HEK293T (cell line): ENCODE measurements at regions not wholly inside any gene's neighbourhood (a gene's known extent, or its start where the extent isn't known, plus 50 kb on each side); places are given as distances from the start of the nearest gene placed in this dataset.

Experiments used
- ARNT ChIP-seq: fragments of 450-650 bp; IDR thresholded peaks from 2 replicates; pipeline ENCODE4 v1.6.1; 2017; ENCODE audit warnings: mild to moderate bottlenecking
- BHLHE40 ChIP-seq: fragments of 450-650 bp; IDR thresholded peaks from 2 replicates; pipeline ENCODE4 v1.6.1; 2016; ENCODE audit warnings: mild to moderate bottlenecking, moderate library complexity, borderline replicate concordance
- ELF4 ChIP-seq: fragments of 450-650 bp; IDR thresholded peaks from 2 replicates; pipeline ENCODE4 v1.6.1; 2017; ENCODE audit warnings: antibody characterized with exemption
- FOXK2 ChIP-seq: fragments of 450-650 bp; IDR thresholded peaks from 2 replicates; pipeline ENCODE4 v1.6.1; 2016; ENCODE audit warnings: mild to moderate bottlenecking
- HDGF ChIP-seq: fragments of 450-650 bp; IDR thresholded peaks from 2 replicates; pipeline ENCODE4 v1.6.1; 2017; ENCODE audit warnings: antibody characterized with exemption, borderline replicate concordance
- LEF1 ChIP-seq: fragments of 450-650 bp; IDR thresholded peaks from 2 replicates; pipeline ENCODE4 v1.6.1; 2017; ENCODE audit warnings: mild to moderate bottlenecking, borderline replicate concordance
- NFRKB ChIP-seq: fragments of 450-650 bp; IDR thresholded peaks from 2 replicates; pipeline ENCODE4 v1.6.1; 2016; ENCODE audit warnings: mild to moderate bottlenecking, moderate library complexity
- SP1 ChIP-seq: fragments of 450-650 bp; IDR thresholded peaks from 2 replicates; pipeline ENCODE4 v1.6.1; 2017
- SUZ12 ChIP-seq: fragments of 450-650 bp; IDR thresholded peaks from 2 replicates; pipeline ENCODE4 v1.6.1; 2016; ENCODE audit warnings: mild to moderate bottlenecking
- TARDBP ChIP-seq: fragments of 450-650 bp; IDR thresholded peaks from 2 replicates; pipeline ENCODE4 v1.6.1; 2016
- ZNF384 ChIP-seq: fragments of 450-650 bp; IDR thresholded peaks from 2 replicates; pipeline ENCODE4 v1.6.1; 2016

GRCh38 chr5:34505731-34506130, 150.4 kb upstream of the RAI14 start:
- TF ChIP-seq HDGF = no peak
- no peak for TF ChIP-seq SP1
- no peak for TF ChIP-seq NFRKB
- no peak for TF ChIP-seq BHLHE40
- no peak for TF ChIP-seq SUZ12
- no peak for TF ChIP-seq ZNF384
- TF ChIP-seq LEF1 = no peak
- no peak for TF ChIP-seq TARDBP
- no peak for TF ChIP-seq FOXK2
- no peak for TF ChIP-seq ELF4
- TF ChIP-seq ARNT = no peak
